ENCODE measurements at regions not wholly inside any gene's neighbourhood (a gene's known extent, or its start where the extent isn't known, plus 50 kb on each side); places are given as distances from the start of the nearest gene placed in this dataset.
"Not testable (repeated sequence)": the region's sequence is repeated elsewhere in the genome, so short reads cannot be mapped to it uniquely, and the experiment has no call there.

DNA sequence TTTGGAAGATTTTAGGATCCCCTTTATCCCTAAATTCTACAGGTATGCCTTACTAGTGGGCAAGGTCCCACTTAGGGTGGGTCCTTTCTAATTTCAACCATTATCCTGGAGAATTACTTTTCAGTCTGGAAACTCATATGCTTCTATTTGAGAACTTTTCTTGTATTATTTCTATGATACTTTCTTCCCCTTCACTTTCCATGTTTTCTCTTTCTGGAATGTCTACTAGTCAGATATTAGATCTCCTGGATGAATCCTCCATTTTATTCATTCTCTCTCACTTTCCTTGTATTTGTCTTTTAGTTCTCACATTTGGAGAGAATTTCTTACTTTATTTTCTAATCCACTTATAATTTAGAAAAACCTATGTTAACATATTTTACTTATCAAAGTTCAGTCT is 83.9 kb upstream of the SIPA1L2 start:
- DNase-seq (ENCODE audit: low read depth in 2 of 2) = no peak

DNA sequence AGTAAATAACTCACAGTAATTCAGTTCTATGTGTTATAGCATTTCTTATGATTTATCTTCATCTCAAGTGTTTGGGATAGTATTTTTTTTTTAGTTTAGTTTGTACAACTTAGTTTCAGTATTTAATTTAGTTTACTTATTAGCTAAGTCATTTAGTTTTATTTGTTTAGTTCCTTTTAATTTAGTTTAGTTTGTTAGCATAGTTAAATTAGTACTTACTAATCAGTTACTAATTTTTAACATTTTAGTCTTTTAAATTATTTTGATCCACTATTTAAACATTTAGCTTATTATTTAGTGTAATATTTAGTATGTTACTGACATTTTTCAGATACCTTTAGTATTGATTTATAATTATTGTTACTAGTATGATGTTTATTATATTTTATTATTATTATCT is 85.2 kb upstream of the SIPA1L2 start:
- DNase-seq (ENCODE audit: low read depth in 2 of 2) = no peak

DNA sequence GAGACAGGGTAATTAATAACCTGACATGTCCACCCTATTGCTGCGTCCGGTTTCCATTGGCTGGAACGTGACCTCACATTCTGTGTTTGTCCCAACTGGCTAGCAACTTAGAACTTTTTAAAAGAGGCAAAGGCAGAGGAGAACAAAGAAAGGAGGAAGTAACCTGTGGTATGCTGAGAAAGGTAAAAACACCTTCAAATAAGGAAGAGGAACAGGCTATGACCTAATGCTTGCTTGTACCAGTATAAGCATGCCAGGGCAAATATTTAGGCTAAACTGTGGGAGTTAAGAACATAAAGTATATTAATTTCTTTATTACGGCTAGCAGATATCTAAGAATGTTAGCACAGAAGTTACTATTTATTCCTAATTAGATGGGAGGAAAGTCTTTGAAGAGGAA is 87.3 kb upstream of the MAP10 start:
- not testable (repeated sequence) for DNase-seq (ENCODE audit: low read depth in 2 of 2)

DNA sequence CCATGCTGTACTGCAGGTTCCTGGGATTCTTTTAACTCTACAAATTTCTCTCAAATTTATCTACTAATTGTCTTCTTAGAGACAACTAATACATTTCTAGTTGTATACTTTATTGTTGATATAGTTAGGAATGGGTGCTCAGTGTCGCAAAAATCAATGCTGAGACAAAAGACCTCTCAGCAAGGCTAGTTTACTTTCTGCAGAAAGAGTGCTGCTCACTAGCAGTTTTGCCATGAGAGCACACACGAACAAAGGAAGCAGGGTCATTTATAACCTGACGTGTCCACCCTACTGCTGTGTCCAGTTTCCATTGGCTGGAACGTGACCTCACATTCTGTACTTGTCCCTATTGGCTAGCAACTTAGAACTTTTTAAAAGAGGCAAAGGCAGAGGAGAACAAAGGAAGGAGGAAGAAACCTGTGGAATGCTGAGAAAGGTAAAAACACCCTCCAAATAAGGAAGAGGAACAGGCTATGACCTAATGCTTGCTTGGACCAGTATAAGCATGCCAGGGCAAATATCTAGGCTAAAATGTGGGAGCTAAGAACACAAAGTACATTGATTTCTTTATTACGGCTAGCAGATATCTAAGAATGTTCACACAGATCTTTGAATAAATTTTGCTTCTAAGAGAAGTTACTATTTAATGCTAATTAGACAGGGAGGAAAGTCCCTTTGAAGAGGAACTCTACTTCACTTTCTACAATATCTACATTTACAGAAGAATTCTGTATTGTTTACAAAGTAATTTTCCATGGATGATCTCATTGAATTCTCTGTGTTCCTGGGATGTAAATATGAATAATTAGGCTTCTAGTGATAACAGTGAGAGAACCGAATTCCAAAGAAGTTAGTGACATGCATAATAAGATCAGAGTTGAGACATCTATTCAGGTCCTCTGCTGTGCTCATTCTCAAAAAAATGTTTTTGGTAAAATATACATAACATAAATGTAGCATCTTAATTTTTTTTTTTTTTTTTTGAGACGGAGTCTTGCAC is 86.0 kb upstream of the MAP10 start:
- DNase-seq (ENCODE audit: low read depth in 2 of 2) = no peak

DNA sequence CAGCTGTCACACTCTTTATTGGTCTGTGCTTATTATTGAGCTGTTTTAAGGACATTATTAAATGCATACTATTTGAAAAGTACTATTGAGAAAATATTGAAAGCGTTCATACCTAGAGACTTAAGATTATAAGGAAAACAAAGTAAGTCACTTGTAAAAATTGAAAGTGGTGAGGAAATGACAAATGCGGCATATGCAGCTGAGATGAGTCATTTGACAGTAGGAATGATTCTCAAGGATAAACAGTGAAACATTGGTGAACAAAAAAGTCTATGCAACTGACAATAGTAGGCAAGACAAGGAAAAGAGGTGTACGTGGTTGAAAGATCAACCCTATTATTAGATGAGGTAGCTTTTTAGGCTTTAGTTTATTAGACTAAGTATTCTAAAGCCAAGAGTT is 82.6 kb upstream of the MAP10 start:
- no peak for DNase-seq (ENCODE audit: low read depth in 2 of 2)

DNA sequence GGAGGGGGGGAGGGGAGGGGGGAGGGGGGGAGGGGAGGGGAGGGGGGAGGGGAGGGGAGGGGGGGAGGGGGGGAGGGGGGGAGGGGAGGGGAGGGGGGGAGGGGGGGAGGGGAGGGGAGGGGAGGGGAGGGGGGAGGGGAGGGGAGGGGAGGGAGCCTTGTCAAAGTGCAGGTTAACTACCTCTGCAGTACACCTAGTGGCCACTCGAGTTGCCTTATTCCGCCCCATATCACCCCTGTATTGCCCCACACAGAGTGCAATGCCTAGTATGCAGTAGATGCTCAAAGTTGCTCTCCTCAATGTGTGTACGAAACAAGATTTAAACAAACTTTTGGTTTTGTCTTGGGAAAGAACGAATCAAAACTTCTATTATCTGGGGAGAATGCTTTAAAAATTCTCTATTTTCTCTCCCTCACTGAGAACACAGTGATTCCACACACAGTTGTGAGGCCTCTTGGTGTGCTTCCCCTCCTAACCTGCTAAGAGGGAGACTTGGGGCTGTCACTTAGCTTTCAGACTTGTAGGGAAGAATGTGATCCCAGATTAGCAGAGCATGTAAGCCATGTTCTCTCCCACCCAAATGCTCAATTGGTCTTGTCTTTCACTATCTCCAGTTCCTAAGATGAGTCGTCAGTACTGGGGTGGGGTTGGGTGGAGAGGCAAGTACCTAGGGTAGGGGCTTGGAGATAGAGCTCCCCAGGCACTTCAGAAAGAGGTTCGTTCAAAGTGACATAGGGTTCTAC is 79.7 kb upstream of the MAP10 start:
- no peak for DNase-seq (ENCODE audit: low read depth in 2 of 2)

DNA sequence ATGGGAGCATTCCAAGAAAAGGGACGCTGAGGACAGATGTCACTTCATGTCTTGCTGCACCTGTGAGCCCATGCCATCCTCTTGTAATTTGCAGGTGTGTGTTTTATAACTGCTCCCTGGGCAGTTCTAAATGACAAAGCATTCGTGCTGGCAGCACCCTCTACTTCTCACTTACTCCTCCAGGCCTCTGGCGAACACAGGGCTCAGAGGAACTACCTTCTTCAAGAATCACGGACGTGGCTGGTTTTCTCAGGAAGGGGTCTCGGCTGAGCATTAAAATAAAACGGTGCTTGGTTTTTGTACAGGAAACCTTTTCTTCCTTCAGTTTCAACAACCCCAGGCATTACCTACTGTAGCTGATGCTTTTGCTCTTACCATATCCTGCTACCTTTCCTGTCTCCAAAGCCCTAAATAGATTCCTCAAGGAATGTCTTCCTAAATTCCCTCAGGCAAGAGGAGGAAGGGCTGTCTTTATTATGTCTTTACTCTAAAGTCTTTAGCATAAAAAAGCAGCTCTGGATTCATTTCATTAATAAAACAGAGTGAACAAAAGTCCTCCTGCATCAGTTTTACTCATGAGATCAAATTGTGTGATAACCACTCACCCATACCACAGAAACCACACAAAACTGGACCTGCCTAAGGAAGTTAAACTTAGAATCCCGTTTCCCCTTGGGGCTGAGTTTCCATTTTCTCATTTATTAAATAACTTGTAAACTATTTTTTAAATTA is 79.0 kb upstream of the MAP10 start:
- peak; percentile 47 to 55 for DNase-seq (ENCODE audit: low read depth in 2 of 2)

DNA sequence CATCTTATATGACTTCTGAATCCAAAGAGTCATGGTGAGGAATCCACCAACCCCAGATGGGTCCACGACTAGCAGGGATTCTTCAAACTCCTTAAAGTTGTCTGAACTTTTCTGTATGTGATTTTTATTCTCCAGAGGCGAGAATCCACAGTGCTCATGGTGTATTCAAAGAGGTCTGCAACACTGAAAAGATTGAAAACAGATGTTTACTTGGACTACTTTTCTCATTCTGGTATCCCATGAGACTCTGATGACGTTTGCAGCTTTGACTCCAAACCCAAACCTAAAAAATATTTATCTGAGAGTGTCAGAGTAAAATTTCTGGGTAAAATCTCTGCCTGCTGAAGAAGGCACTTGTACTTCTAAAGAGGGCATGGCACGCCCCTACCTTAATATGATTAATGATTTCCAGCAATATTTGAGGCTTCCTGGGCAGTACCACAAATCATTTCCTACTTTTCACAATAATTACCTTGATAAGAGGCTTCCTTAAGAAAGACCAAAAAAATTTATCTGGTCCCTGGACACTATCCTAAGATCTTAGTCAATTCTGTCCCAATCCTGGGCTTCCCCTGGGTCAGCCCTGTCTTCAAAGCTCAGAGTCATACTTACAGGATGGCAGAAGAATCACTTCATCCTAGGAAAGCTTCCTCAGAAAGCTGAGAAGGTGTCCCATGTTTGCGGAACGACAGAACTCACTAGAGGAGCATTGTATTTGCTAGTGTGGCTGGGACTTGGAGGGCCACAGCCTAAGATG is 76.5 kb upstream of the MAP10 start:
- peak; percentile 83 to 85 for DNase-seq (ENCODE audit: low read depth in 2 of 2)

DNA sequence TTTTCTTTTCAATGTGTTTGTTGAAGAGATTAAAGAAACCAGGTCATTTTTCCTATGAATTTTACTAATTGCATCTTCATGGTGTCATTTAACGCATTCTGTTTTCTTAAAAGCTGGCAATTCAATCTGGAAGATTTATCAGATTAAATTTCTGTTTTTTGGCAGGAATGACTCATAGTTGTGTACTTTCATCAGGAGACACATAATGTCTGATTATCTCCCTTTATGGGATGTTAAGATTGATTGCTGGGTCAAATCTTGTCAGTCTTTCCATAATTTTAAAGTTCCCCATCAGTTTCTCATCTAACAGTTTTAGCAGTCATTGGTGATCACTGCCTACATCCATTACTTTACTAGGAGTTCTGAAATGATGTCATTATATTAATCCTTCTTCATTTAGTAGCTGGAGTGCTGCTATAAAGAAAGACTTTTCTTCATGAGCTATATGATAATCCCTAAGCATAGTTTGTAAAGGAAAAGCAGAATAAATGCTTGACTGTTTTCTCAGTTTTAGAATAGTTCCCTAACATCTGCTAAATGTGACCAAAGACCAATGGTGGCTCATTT is 72.8 kb upstream of the MAP10 start:
- no peak for DNase-seq (ENCODE audit: low read depth in 2 of 2)

DNA sequence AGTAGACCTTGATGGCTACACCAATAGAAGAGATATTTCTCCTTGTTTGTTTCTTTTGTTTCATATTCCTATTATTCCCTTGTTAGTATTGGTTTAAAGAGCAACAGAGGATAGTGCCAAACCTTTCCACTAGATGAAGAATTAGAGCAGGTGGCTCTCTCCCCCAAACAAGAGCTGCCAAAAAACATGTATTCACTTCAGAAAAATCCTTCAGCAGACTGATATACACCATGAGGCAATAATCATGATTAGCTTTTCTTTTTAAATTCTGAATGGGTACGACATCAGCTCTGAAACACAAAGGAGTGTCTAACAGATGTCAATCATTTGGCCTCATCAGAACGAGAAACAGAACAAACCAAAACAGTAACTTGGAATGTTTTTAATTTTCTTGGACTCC is 67.3 kb upstream of the MAP10 start:
- no peak for DNase-seq (ENCODE audit: low read depth in 2 of 2)

DNA sequence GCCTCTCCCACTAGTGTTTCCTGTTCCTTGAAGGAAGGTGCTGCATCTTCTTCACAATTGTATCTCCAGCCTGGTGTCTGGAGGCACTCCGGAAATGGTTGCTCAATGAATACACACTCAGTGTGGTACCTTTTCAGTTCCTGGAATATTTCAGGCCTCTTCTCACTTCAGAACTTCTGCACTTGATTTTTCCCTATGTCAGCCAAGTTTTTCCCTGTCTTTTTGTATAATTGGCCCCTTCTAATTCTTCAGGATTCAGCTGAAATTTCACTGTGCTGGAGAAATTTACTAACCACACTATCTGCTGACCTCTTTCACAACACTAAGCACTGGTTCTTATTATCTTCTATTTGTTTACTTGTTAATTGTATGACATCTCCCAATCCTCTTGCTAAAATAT is 61.2 kb upstream of the MAP10 start:
- no peak for DNase-seq (ENCODE audit: low read depth in 2 of 2)

DNA sequence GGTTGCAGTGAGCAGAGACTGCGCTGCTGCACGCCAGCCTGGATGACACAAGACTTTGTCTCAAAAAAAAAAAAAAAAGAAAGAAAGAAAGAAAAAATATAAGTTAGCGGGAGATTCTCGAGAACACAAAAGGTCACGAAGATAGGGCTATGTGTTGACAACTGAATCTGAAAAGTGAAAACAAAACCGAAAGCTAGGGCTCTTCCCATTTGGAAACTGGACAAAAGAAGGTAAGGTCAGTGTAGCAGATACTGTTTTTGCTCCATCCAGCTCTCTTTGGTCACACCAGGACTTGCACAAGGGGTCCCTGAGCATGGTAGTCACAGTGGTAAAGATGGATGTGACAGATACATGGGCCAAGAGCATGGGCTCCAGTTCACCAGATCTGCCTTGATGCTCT is 60.4 kb upstream of the MAP10 start:
- DNase-seq (ENCODE audit: low read depth in 2 of 2) = no peak

DNA sequence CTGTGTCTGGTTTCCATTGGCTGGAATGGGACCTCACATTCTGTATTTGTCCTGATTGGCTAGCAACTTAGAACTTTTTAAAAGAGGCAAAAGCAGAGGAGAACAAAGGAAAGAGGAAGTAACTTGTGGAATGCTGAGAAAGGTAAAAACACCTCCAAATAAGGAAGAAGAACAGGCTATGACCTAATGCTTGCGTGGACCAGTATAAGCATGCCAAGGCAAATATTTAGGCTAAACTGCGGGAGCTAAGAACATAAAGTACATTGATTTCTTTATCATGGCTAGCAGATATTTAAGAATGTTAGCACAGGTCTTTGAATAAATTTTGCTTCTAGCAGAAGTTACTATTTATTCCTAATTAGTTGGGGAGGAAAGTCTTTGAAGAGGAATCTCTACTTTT is 59.5 kb upstream of the MAP10 start:
- not testable (repeated sequence) for DNase-seq (ENCODE audit: low read depth in 2 of 2)

DNA sequence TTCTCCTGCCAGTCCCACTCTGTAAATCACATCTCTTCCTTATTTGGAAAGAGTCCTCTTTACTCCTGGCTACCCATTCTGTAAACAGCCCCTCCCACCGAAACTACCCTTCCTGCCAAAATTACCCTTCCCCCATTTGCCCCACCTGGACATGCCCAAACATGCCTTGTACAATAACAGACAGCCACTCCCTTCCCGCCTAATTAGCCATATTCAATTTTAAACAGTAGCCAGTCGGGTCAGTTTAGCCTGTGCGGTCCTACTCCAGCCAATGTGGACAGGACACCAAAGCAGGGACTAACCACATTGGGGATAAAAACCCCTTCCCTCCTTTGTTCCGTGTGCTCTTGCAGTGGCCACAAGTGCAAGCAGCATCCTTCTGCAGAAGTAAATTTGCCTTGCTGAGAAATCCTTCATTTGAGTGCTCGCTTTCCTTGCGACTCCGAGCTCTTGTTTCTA is 56.3 kb upstream of the MAP10 start:
- DNase-seq (ENCODE audit: low read depth in 2 of 2) = no peak

DNA sequence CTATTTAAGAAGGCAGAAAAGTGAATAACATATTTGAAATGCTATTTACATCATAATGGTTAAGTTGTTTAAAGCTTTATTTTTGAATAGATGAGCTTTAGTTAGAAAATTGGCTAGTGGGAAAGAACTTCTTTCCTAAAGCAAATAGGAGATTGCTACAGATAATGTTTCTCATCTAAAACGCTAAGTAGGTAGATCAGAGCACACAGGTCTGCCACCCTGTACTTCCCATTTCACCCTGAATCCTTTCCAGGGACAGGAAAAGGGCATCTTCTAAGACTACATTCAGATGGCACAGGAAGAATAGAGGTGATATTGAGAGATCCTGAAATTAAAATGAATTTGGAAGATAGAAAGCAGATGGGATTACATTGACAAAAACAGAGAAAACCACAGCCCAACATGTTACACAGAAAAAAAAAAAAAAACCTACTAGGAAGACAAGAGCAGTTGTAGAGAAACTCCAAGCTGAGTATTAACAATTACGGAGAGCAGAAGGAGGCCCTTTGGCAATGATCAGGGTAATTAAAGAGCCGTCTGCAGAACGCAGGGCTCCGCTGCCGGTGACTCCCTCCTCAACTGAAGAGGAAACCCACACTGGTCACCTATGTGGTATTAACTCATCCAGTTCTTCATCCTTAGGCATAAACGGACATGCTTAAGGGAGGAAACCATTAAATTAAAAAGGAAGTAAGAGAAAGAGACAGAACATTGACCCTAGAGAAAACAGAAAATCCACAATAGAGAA is 53.6 kb upstream of the MAP10 start:
- DNase-seq (ENCODE audit: low read depth in 2 of 2) = no peak

DNA sequence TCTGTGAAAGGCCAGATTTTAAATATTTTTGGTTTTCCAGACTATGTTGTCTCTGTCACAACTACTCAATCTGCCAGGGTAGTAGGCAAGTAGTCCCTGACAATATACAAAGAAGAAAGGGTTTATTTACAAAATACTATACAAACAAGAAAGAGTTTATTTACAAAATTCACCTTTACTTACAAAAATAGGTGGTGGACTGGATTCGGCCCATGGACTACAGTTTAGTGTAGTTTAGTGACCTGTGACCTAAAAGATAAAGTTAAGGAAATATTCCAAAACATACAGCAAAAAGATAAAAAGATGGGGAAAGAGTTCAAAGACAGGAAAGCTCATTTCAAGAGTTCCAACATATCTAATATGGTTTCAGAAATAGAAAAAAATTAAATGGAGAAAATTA is 52.9 kb upstream of the MAP10 start:
- no peak for DNase-seq (ENCODE audit: low read depth in 2 of 2)

DNA sequence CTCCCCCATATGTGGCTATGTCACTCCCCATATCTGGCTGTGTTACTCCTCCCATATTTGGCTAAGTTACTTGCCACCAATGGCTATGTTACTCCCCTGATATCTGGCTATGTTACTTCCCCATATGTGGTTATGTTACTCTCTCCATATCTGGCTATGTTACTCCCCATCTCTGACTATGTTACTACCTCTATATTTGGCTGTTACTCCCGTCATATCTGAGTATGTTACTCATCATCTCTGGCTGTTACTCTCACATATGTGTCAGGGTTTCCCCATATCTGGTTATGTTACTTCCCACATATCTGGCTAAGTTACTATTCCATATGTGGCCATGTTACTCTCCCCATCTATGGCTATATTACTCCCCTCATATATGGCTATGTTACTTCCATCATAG is 50.3 kb upstream of the MAP10 start:
- no peak for DNase-seq (ENCODE audit: low read depth in 2 of 2)
